Thyroid gland (tissue), 4 donors: ENCODE measurements at regions not wholly inside any gene's neighbourhood (a gene's known extent, or its start where the extent isn't known, plus 50 kb on each side); places are given as distances from the start of the nearest gene placed in this dataset.

Source experiments
- POLR2A ChIP-seq, 2 donors: fragments of 450-650 bp; IDR thresholded peaks; one replicate each; pipeline ENCODE4 v1.6.1; 2017; ENCODE audit warnings: antibody characterized with exemption in 2 of 2, mild to moderate bottlenecking in 2 of 2, moderate library complexity in 1 of 2
- TF ChIP-seq, protein P1 (sequence below), 6 experiments: fragments of 200-600 bp in 3 of 6; fragments of 450-650 bp in 3 of 6; sonication (generic) in 3 of 6; IDR thresholded peaks; one replicate each; pipeline ENCODE4 v1.5.1; 2016 to 2019; ENCODE audit warnings: antibody characterized with exemption in 6 of 6, mild to moderate bottlenecking in 2 of 6, inconsistent platforms in 1 of 6, moderate library complexity in 1 of 6

DNA sequence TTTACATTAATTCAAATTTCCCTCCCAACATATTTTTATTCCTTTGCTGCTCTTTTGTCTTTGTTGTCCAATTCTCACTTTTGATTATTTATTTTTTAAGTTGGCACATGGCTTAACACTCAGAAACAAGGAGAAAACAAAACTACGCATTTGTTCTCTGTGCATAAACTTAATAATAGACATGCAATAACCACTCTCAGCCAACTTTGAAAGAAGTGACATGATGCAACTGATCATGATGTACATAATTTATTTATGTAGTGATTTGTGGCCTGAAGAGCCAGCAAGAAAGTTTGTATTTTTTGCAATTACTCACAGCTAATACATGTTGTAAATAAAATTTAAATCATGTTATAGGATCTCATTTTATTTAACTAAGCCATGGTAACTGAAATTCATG lies 942.8 kb upstream of the PIK3C3 start:
- TF ChIP-seq, protein P1, sequence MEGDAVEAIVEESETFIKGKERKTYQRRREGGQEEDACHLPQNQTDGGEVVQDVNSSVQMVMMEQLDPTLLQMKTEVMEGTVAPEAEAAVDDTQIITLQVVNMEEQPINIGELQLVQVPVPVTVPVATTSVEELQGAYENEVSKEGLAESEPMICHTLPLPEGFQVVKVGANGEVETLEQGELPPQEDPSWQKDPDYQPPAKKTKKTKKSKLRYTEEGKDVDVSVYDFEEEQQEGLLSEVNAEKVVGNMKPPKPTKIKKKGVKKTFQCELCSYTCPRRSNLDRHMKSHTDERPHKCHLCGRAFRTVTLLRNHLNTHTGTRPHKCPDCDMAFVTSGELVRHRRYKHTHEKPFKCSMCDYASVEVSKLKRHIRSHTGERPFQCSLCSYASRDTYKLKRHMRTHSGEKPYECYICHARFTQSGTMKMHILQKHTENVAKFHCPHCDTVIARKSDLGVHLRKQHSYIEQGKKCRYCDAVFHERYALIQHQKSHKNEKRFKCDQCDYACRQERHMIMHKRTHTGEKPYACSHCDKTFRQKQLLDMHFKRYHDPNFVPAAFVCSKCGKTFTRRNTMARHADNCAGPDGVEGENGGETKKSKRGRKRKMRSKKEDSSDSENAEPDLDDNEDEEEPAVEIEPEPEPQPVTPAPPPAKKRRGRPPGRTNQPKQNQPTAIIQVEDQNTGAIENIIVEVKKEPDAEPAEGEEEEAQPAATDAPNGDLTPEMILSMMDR (IDR thresholded peaks at IDR 0.05): no peak
- TF ChIP-seq POLR2A (IDR thresholded peaks at IDR 0.05): no peak
